Epithelial cell of esophagus (primary cell): ENCODE measurements at regions not wholly inside any gene's neighbourhood (a gene's known extent, or its start where the extent isn't known, plus 50 kb on each side); places are given as distances from the start of the nearest gene placed in this dataset.
A peak's percentile ranks its signal among the peaks of the same experiment; 100 is the strongest.

Experiments used
- DNase-seq: peaks from one replicate; pipeline ENCODE4 v3.0.0; 2010; ENCODE audit warnings: low read depth
- H3K4me3 ChIP-seq: 2 replicates; pipeline ENCODE4 v1.5.1; 2011; ENCODE audit warnings: mild to moderate bottlenecking, low read length, control low read depth
- TF ChIP-seq, protein P1 (sequence below): IDR thresholded peaks from 2 replicates; pipeline ENCODE4 v1.5.1; 2011; ENCODE audit warnings: low read depth, mild to moderate bottlenecking, low read length, control low read depth, inconsistent platforms; ENCODE audit not compliant: insufficient read depth; ENCODE audit errors: missing control alignments

DNA sequence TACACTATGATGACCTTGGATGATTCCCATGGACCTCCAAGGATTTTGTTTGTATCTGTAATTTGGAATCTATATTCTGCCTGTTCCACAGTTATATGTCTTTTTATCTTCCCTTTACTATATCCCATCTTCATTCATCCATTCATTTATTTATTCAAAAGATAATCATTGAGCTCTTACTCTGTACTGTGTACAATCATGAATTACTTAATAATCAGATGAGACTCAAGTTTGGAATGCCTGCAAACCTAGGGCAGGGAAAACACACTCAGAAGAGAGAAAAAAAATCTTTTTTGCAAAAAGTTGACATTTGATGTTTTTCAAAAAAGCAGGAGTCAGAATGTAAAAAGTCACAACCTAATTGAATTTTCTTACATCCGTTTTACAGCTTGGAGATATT is 170.2 kb upstream of the GNAI1 start:
- no peak for DNase-seq
- TF ChIP-seq, protein P1, sequence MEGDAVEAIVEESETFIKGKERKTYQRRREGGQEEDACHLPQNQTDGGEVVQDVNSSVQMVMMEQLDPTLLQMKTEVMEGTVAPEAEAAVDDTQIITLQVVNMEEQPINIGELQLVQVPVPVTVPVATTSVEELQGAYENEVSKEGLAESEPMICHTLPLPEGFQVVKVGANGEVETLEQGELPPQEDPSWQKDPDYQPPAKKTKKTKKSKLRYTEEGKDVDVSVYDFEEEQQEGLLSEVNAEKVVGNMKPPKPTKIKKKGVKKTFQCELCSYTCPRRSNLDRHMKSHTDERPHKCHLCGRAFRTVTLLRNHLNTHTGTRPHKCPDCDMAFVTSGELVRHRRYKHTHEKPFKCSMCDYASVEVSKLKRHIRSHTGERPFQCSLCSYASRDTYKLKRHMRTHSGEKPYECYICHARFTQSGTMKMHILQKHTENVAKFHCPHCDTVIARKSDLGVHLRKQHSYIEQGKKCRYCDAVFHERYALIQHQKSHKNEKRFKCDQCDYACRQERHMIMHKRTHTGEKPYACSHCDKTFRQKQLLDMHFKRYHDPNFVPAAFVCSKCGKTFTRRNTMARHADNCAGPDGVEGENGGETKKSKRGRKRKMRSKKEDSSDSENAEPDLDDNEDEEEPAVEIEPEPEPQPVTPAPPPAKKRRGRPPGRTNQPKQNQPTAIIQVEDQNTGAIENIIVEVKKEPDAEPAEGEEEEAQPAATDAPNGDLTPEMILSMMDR: no peak
- no peak overlapping the region for H3K4me3 ChIP-seq

DNA sequence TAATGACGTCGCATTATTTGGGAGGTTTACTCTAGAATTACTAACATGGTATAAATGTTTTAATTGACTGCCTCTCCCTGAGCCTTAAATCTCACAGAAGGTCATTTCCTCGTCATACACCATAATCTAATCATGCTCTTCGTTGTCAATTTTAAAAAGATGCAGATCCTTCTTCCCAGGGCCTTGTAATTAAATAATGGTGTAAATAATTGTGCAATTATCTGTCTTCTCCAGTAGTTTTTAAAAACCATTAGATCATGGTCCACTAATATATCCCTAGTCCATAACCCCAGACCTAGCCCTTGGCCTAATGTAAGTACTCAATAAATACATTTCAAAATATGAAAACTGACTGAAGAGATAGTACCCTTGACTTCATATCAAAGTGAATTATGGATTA is 181.5 kb upstream of the GNAI1 start:
- no peak for DNase-seq
- TF ChIP-seq, protein P1: no peak
- H3K4me3 ChIP-seq: no peak overlapping the region

DNA sequence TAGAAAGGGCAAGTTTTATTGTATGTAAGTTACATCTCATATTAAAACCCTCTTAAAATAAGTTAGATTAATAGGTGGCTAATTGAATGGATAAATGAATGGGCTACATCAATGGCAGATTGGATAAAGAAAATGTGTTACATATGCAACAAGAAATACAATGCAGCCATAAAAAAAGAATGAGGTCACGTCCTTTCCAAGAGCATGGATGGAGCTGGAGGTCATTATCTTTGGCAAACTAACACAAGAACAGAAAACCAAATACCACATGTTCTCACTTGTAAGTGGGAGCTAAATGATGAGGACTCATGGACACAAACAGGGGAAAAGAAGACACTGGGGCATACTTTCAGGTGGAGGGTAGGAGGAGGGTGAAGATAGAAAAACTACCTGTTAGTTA is 182.2 kb upstream of the GNAI1 start:
- no peak overlapping the region for H3K4me3 ChIP-seq
- TF ChIP-seq, protein P1: no peak
- DNase-seq: no peak

DNA sequence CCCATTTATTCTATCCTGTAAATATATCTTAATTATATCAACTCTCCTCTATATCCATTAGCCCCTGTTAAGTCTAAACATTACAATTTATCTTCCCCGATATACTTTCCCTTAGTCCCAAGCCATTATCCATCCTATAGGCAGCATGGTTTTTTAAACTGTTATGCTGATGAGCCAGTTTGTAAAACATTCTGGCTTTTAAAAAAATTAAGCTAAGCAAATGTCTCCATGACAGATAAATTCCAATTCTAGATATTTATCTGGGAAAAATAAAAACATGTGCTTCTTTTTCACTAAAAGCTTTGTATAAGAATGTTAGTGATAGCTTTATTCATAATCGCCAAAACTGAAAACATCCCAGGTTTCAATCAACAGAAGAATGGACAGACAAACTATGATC is 183.2 kb upstream of the GNAI1 start:
- no peak overlapping the region for H3K4me3 ChIP-seq
- TF ChIP-seq, protein P1: no peak
- DNase-seq: no peak

DNA sequence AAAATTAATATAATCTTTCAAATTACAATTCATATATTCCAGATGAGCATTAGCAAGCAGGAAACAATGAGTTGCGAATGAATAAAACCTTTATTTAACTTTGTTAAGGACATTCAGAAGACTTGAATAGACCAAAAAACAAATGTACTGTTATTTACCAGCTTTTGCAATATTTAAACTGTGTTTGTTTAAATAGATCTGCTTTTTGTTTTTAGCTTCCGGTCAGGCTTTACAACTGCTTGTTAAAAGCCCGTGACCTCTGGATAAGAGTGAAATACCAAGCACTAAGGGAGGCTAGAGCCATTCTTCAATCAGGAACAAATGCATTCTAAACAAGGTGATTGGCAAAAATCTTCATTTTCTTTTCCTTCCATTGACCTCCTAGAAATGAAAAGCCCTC is 184.9 kb upstream of the GNAI1 start:
- no peak for DNase-seq
- H3K4me3 ChIP-seq: no peak overlapping the region
- TF ChIP-seq, protein P1: no peak

DNA sequence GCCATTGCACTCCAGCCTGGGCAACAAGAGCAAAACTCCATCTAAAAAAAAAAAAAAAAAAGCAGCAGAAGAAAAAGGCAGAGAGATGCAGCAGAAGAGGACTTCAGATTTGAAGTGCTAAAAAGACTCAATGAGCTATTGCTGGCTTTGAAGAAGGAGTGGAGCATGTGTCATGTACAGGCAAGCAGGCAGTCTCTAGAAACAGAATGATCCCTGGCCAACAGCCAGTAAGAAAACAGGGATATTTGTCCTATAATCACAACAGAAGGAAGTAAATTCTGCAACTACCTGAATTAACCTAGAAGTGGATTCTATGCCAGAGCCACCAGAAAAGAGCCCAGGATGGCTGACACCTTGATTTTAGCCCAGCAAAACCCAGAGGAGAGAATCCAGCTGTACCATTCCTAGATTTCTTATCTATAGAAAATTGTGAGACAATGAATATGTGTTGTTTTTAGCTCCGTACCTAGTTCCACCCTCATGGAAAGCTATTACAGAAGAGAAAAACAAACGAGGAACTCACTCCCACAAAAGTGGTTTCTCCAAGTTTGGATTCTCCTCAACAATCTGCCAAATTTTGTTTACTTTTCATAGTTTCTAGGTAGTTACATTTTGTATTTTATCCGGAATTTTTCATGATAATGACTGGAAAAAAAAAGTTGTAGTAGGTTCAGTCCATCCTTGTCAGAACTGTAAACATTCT is 198.2 kb upstream of the GNAI1 start:
- H3K4me3 ChIP-seq: no peak overlapping the region
- DNase-seq: peak; percentile 59
- TF ChIP-seq, protein P1: no peak

DNA sequence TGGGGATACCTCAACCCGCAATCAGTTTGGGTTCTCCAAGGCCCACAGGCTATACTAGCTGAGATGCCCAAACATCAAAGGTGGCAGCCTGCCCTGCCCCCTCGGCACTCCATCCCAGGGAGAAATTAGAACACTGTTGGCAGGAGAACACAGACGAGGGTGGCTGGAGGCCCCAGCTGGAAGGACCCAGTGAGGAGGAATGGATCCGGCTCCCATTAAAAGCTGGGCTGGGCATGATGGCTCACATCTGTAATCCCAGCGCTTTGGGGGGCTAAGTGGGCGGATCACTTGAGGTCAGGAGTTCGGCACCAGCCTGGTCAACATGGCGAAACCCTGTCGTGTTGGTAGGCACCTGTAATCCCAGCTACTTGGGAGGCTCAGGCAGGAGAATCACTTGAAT is 199.9 kb upstream of the GNAI1 start:
- TF ChIP-seq, protein P1: no peak
- no peak for DNase-seq
- no peak overlapping the region for H3K4me3 ChIP-seq
